NCI-H1105 treated with DMSO at 0.1 percent for 48 hours (cell line): ENCODE measurements at regions not wholly inside any gene's neighbourhood (a gene's known extent, or its start where the extent isn't known, plus 50 kb on each side); places are given as distances from the start of the nearest gene placed in this dataset.
A peak's percentile ranks its signal among the peaks of the same experiment; 100 is the strongest.

Source experiments
- DNase-seq: peaks from one replicate; lab custom pipeline; 2025; lab: John Stamatoyannopoulos, UW

GRCh38 chr13:84961023-84961422 is 838.2 kb downstream of the SLITRK6 start:
- no peak for DNase-seq

GRCh38 chr13:84959818-84960217 is 839.4 kb downstream of the SLITRK6 start:
- DNase-seq, result no peak

GRCh38 chr13:84954636-84955035 is 844.6 kb downstream of the SLITRK6 start:
- no peak for DNase-seq

- DNase-seq, result no peak
These were observed 848.1 kb downstream of the SLITRK6 start for GRCh38 chr13:84951128-84951527.

GRCh38 chr13:84946192-84946591 is 853.0 kb downstream of the SLITRK6 start:
- DNase-seq, result no peak

GRCh38 chr13:84940798-84941197 is 858.4 kb downstream of the SLITRK6 start:
- no peak for DNase-seq

GRCh38 chr13:84940167-84940566 is 859.1 kb downstream of the SLITRK6 start:
- no peak for DNase-seq

GRCh38 chr13:84934911-84935310 is 864.3 kb downstream of the SLITRK6 start:
- DNase-seq, result no peak

GRCh38 chr13:84933797-84934196 is 865.4 kb downstream of the SLITRK6 start:
- no peak for DNase-seq

GRCh38 chr13:84931264-84931663 is 868.0 kb downstream of the SLITRK6 start:
- DNase-seq, result no peak

GRCh38 chr13:84927442-84928169 is 871.6 kb downstream of the SLITRK6 start:
- no peak for DNase-seq

- no peak for DNase-seq
These were observed 873.8 kb downstream of the SLITRK6 start for GRCh38 chr13:84925443-84925842.

GRCh38 chr13:84923831-84924230 is 875.4 kb downstream of the SLITRK6 start:
- DNase-seq, result no peak

- DNase-seq, result peak; percentile 16
These were observed 881.9 kb downstream of the SLITRK6 start for GRCh38 chr13:84917252-84917878.

GRCh38 chr13:84912720-84913119 is 886.5 kb downstream of the SLITRK6 start:
- DNase-seq, result no peak

GRCh38 chr13:84910423-84910822 is 888.8 kb downstream of the SLITRK6 start:
- no peak for DNase-seq

GRCh38 chr13:84903391-84903790 is 895.8 kb downstream of the SLITRK6 start:
- DNase-seq, result no peak

GRCh38 chr13:84902243-84902642 is 897.0 kb downstream of the SLITRK6 start:
- DNase-seq, result no peak

- DNase-seq, result peak; percentile 30
These were observed 903.1 kb downstream of the SLITRK6 start for GRCh38 chr13:84896128-84896527.

GRCh38 chr13:84894749-84895148 is 904.5 kb downstream of the SLITRK6 start:
- DNase-seq, result no peak

GRCh38 chr13:84885868-84886267 is 913.4 kb downstream of the SLITRK6 start:
- no peak for DNase-seq

GRCh38 chr13:84873951-84874350 is 925.3 kb downstream of the SLITRK6 start:
- DNase-seq, result peak; percentile 13

- DNase-seq, result no peak
These were observed 929.0 kb downstream of the SLITRK6 start for GRCh38 chr13:84870190-84870589.

- DNase-seq, result no peak
These were observed 932.0 kb downstream of the SLITRK6 start for GRCh38 chr13:84867246-84867645.
